Caki2 (cell line): ENCODE measurements at regions not wholly inside any gene's neighbourhood (a gene's known extent, or its start where the extent isn't known, plus 50 kb on each side); places are given as distances from the start of the nearest gene placed in this dataset.

ENCODE experiments used
- DNase-seq: peaks from one replicate; pipeline ENCODE4 v3.0.0-alpha.2; 2015; ENCODE audit warnings: low read depth
- in situ Hi-C: cut with HindIII; loops from 2 replicates; pipeline ENCODE4 v1.10.0; 2016; ENCODE audit warnings: low sequenced_read_pairs, low pct_unique_long_range_greater_than_20kb, mixed read lengths

- DNase-seq: no peak
- in situ Hi-C loops: no loop called here
These were observed 131.5 kb downstream of the DLEU7 start for GRCh38 chr13:50711996-50712395.

- no peak for DNase-seq
- in situ Hi-C loops: no loop called here
These were observed 131.0 kb downstream of the DLEU7 start for GRCh38 chr13:50712456-50712855.

- no peak for DNase-seq
- in situ Hi-C loops: no loop called here
These were observed 130.6 kb downstream of the DLEU7 start for GRCh38 chr13:50712881-50713280.

- no peak for DNase-seq
- in situ Hi-C loops: no loop called here
These were observed 129.8 kb downstream of the DLEU7 start for GRCh38 chr13:50713523-50714248.

GRCh38 chr13:50714891-50715290 is 128.6 kb downstream of the DLEU7 start:
- DNase-seq: no peak
- in situ Hi-C loops: no loop called here

GRCh38 chr13:50715402-50716146 is 127.9 kb downstream of the DLEU7 start:
- in situ Hi-C loops: no loop called here
- DNase-seq: no peak

- in situ Hi-C loops: no loop called here
- no peak for DNase-seq
These were observed 122.4 kb downstream of the DLEU7 start for GRCh38 chr13:50720861-50721671.

GRCh38 chr13:50721672-50721992 is 121.9 kb downstream of the DLEU7 start:
- in situ Hi-C loops: no loop called here
- DNase-seq: no peak

- in situ Hi-C loops: no loop called here
- no peak for DNase-seq
These were observed 120.9 kb downstream of the DLEU7 start for GRCh38 chr13:50722440-50723125.

- DNase-seq: no peak
- in situ Hi-C loops: no loop called here
These were observed 119.1 kb downstream of the DLEU7 start for GRCh38 chr13:50724438-50724837.

- no peak for DNase-seq
- in situ Hi-C loops: no loop called here
These were observed 118.6 kb downstream of the DLEU7 start for GRCh38 chr13:50724913-50725312.

- in situ Hi-C loops: no loop called here
- no peak for DNase-seq
These were observed 117.3 kb downstream of the DLEU7 start for GRCh38 chr13:50726164-50726563.

GRCh38 chr13:50729177-50729576 is 114.3 kb downstream of the DLEU7 start:
- in situ Hi-C loops: no loop called here

GRCh38 chr13:50730496-50731351 is 112.8 kb downstream of the DLEU7 start:
- in situ Hi-C loops: no loop called here
- DNase-seq: no peak

More at GRCh38 chr13:50729177-50729576, 114.3 kb downstream of the DLEU7 start:
- no peak for DNase-seq

GRCh38 chr13:50731400-50731799 is 112.1 kb downstream of the DLEU7 start:
- peak; percentile 3 for DNase-seq
- in situ Hi-C loops: no loop called here

GRCh38 chr13:50732712-50733111 is 110.8 kb downstream of the DLEU7 start:
- no peak for DNase-seq
- in situ Hi-C loops: no loop called here

GRCh38 chr13:50733392-50733791 is 110.1 kb downstream of the DLEU7 start:
- DNase-seq: no peak
- in situ Hi-C loops: no loop called here

GRCh38 chr13:50735071-50735470 is 108.4 kb downstream of the DLEU7 start:
- in situ Hi-C loops: no loop called here
- DNase-seq: no peak
